GM19035 (cell line): ENCODE measurements at regions not wholly inside any gene's neighbourhood (a gene's known extent, or its start where the extent isn't known, plus 50 kb on each side); places are given as distances from the start of the nearest gene placed in this dataset.
"Not testable (repeated sequence)": the region's sequence is repeated elsewhere in the genome, so short reads cannot be mapped to it uniquely, and the experiment has no call there.

Experiments used
- ATAC-seq: cut with Tn5 transposase; IDR thresholded peaks from one replicate; pipeline ENCODE4 v1.9.1; 2021; ENCODE audit not compliant: unreplicated experiment

DNA sequence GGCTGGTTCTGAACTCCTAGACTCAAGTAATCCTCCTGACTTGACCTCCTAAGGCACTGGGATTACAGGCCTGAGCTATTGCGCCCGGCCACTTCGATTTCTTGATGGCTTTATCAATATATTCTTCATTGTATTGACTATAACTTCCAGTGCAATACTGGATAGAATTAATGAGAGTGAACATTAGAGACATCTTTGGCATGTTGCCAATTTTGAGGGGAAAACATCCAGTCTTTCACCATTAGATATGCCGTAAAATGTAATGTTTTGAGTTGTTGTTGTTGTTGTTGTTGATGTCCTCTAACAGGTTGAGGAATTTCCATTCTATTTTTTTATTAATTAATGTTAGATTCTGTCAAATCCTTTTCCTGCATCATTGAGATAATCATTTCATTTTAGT, 578.9 kb downstream of the ZWINT start:
- no peak for ATAC-seq

DNA sequence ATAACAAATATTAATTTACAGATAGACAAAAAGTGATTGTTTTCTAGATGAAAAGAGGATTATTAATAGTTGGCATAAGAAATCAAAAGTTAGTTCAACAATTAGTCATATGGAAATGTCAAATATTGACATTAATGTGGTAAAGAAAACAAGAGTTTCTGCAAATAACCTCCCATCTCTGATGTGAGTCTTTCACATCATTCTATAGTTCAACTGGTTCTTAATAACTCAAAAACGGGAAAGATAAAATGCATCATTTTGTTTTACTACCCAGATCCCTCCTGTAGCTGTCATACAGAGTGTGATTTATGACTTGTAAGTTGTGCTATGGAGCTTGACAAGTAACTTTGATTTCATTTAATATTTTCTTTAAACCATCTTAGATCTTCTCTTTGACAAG, 594.8 kb downstream of the ZWINT start:
- no peak for ATAC-seq

DNA sequence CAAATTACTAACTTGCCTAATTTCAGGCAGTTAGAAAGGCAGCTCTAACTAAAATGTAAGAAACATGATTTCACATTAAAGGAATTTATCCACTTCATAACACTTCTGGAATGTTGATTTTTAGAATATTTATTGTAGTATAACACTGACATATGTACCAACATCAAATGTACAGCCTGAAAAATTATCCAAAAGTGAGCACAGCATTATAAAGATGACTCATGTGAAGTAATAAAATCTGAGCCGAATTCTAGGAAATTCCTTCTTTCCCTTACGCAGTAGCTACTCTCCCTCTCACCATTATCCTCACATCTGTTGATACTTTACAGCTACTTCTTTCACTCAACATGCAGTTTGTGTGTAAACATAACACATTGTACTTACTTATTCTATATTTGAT, 610.6 kb downstream of the ZWINT start:
- no peak for ATAC-seq

DNA sequence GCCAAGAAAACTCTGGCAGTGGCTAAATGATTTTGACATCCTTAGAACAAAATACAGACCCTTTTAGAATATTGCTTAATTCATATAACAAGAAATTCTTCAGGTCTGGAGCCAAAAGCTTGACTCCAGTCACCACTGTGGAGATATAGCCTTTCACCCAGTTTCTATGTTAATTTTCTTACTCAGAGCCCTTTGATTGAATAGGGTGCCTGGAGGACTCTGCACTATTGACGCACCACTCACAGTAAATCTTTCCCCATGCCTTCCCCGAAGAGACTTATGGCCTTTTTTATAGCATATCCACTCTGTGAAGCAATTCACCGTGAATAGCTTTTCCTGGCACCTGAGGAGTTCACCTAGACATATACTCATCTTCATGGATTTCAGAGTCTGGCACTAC, 613.8 kb downstream of the ZWINT start:
- no peak for ATAC-seq

DNA sequence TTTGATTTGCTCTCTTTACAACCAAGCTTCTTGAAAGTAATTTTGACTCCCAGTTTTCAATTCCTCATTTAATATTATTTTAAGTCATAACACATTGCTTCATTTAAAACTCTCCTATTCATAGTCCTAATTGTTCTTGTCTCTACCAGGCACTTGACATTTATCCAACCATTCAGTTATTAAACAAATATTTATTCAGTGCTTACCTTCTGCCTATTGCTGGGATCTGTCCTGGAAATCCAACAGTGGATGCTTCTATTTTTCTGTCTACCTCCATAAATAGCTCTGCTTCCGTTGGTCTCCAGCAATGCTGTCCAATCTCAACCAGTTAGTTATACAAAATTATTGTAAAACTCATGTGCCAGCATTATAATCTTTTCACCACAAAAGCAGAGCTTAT, 615.1 kb downstream of the ZWINT start:
- ATAC-seq = no peak

DNA sequence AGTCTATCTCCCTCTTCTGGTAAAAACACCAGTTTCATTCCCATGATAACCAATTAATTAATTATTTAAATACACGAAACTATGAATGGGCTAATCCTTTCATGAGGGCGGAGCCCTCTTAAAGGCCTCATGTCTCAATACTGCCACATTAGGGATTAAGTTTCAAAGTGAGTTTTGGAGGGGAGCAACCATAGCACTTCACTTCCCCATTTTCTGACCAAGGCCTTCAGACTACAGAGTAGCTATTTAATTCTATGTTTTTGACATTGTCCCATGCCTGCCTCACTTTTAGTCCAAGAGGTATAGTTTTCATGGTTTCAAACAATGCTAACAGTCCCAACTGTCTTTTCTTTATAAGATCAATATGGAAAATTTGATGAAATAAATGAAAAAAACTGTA, 618.6 kb downstream of the ZWINT start:
- no peak for ATAC-seq

DNA sequence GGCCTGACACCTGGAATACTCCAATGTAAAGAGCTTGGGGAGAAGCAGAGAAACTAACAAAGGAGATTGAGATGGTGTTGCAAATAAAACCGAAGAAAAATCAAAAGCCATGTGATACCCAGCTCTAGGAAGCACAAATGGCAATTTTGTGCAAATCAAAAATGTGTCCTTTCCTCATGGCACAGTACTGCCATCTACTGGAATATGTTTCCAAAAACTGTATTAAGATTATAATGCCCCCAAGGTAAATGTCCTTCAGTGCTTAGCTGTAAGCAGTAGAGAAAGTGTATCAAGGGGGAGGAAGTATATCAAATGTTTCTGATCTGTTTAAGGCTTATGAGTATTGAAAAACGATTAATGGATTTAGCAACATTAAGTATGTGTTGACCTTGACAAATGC, 620.3 kb downstream of the ZWINT start:
- peak; percentile 76 for ATAC-seq

DNA sequence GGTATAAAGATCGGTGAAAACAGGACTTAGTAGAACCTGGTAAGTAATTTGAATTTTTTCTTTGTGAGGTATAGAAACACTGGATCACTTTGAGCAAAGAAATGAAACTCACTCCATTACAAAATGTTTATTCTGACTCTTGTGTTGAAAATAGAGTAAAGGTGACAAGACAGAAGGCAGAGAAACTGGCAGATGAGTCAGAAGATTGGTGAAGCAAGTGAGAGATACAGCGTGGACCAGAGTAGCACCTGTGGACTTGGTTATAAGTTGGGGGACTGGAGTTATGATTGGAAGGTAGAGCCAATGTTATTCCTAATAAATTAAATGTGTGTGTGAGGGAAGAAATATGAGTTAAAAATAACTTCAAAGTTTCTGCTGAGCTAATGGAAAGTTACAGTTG, 620.9 kb downstream of the ZWINT start:
- no peak for ATAC-seq

DNA sequence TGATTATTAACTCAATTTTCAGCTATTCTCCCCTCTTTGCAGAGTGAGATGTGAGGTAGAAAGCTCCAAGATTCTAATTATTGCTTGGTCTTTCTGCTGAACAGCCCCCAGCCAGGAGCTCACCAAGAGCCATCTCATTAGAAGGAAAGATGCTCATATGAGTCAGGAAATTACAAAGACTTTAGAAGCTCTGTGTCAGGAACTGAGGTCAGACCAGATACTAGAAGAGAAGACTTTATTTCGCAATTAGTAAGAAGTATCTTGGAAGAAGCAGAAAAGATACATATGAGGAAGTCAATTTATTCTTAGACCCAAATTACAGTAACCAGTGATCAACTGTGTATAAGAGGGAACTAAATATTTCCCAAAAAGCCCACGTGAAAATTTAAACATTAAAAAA, 626.9 kb downstream of the ZWINT start:
- no peak for ATAC-seq

DNA sequence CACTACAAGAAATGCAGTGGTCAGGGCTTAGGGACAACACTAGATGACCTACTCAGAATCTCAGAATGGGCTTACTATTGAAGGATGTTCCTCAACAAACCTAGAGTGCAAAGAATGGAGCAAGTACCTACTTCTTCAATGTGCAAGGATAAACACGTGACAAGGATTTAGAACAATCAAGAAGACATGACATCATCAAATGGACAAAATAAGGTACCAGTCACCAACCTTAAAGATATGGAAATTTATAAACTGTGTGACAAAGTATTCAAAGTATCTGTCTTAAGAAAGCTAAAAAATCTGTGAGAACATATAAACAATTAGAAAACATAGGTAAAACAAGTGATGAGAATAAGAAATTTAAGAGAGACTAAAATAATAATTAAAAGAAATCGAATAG, 656.1 kb downstream of the ZWINT start:
- ATAC-seq = no peak

DNA sequence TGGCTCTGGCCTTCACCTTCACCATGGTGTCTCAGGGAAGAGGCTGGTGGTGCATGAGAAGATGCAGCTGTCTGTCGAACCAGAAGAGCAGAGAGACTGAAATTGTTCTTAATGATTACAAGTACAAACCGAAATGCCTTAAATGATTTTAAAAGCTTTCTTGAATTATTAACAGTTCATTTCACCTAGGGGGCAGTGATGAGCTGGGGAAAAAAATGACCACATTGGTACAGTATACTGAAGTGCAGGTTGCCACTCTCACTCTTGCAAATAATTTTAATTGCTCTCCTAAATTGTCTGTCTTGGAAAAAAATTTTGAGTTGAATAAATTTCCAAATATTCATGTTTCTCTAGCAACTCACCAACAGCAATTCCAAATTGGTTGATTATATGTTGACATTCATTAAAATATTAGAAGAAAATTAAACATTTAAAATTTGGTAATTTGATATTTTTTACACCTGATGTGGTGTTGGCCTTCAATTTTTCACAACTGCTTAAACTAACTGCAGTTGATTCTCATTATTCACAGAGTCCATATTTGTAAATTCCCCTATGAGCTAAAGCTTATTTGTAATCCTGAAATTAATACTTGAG, 692.6 kb downstream of the ZWINT start:
- ATAC-seq = no peak

DNA sequence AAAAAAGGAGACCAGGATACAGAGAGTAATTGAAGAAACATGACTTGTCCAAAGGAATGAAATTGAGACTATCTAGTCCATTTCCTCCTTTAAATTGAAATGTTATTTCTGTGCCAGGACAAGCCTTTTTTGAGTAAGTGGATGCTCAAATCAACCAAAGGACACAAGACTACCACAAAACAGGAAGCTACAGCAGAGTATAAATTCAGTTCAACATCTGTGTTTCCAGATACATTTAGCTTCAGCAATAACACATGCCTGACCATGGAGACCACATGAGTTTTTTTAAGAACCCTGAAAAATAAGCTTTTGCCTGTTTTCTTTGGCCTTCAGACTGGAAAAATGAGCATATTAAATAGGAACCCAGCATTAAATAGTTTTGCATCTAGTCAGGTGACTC, 707.5 kb downstream of the ZWINT start:
- no peak for ATAC-seq

DNA sequence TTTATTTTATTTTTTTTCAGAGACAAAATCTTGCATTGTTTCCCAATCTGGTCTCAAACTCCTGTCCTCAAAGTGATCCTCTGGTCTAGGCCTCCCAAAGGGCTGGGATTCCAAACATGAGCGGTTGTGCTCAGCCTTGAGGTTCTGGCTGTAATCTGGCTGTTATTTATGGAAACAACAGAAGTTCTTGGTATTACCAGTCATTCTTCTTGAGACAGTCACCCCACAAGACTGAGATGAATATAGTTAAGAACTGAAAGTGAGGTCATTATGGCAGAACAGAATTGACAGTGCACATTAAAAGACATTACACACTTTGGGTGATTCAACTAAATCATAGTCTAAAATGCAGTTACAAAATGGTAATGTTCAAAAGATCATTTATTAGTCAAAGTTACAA, 719.5 kb downstream of the ZWINT start:
- no peak for ATAC-seq

DNA sequence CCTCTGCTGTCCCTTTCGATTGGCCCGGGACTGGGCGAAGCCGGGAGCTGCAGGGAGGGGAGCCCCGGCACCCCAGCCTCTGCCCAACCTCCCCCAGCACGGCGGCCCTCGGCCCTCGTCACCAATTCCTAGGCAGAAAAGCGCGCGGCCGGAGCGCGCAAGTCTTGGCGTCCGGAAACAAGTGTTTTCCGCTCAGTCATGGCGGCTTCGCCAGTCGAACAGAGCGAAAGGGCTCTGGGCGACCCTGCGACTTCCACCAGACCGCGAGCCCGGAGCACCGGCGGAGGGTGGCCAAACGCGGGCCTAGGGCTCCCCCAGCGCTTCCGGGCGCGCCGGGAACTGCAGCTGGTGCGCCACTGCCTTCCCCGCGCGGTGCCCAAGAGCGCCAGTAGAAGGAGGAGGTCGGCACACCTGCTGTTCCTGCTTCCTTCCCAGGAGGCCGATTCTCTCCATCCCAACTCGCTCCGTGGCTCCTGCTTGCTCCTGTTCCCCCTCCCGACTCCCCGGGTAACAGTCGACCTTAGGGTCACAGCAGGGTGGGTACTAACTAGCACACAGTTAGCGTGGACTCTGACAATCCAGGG, 729.9 kb downstream of the ZWINT start:
- peak; percentile 80 for ATAC-seq

DNA sequence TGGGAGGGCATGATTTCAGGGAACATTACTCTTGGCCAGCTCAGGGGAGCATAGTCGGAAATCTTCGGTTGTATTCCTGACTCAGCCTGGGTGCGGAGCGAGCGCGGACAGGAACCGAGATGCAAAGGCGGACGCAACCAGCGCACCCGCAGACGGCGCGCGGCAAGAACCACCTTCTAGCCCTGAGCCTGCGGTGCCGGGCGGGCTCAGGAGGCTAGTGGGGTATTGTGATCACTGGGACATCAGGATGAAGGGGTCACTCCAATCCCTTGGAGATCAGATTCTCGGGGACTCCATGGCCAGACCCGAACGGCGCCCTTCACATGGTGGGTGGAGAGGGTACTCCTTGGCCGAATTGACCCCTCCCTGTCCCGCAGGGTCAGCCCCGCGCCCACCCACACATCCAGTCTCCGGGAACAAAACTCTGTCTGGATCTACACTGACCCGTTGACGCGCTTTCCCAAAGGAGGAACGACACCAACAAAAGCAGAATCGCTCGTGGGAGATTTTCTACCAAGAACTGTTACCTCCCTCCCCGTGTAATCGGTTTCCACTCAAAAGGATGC, 730.5 kb downstream of the ZWINT start:
- ATAC-seq = no peak

DNA sequence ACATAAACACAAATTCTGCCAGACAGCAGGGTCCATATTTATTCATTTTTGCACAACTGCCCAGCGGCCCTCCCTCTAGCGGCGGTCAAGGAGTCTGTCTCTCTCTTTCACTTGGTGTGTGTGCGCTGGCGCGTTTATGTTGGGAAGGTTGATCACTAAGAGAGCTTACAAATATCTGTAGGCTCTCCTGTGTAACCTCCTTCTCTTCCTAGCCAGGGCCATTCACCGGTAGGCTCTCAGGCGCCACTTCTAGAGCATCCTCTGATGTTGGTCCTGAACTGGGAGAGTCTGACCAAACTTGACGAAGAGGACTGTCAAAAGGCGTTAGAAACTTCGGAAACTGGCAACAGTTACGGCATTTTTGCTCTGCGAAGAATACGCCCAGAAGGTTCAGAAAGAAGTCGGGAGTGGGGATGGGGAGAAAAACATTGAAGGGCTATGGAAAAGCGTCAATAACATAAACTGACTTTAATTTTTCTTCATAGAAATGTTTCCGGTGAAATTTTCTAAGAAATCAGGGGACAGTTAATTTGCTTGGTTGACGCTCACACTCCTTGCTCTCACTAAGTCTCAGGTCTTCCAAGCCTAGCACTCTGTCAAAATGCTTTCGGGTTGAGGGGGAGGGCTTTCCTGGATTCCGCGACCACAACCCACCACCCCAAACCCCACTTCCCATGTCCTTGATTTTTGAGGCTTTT, 731.1 kb downstream of the ZWINT start:
- no peak for ATAC-seq

DNA sequence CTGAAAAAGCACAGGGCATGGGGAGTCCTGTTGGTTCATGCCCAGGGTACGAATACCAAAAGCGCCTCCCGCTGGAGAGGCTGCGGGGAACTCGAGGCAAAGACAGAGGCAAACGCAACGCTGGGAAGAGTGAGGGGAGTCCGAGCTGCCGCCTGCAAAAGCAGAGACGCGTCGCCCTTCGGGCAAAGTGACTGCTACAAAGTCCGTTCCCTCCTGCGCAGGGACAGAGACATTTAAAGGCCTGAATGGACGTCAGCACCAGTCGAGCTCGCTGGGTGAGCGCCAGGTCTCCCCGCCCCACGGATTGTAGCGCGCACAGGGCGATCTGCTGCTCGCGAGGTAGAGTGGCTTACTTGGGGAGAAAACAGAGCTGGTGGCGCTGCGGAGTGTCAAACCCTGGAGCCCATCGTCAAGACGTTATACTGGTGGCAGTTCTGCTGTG, 732.8 kb downstream of the ZWINT start:
- ATAC-seq = no peak

DNA sequence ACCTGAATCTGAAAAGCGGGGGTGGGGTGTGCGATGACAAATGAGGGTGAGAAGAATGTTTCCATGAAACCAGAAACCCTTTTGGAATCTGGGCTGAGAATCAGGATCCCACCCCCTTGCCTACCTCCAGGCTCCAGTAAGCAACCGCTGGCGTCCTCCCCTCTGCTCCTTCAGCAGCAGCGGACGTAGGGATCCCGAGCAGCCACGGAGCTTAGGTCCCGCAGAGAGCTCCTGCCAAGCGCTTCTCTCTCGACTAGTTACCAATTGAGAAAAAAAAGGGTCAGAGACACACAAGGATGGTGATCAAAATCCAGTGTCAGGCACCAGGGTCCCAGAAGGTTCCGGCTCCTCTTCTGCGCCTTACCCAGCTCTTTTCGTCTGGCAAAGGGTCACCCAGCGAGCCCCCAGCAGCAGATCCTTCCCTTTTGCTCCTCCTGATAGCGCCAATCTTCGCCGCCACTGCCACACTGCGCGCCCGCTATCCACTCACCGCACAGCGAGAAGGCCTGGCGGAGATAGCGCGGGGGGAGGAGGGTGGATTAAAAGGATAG, 733.5 kb downstream of the ZWINT start:
- no peak for ATAC-seq

DNA sequence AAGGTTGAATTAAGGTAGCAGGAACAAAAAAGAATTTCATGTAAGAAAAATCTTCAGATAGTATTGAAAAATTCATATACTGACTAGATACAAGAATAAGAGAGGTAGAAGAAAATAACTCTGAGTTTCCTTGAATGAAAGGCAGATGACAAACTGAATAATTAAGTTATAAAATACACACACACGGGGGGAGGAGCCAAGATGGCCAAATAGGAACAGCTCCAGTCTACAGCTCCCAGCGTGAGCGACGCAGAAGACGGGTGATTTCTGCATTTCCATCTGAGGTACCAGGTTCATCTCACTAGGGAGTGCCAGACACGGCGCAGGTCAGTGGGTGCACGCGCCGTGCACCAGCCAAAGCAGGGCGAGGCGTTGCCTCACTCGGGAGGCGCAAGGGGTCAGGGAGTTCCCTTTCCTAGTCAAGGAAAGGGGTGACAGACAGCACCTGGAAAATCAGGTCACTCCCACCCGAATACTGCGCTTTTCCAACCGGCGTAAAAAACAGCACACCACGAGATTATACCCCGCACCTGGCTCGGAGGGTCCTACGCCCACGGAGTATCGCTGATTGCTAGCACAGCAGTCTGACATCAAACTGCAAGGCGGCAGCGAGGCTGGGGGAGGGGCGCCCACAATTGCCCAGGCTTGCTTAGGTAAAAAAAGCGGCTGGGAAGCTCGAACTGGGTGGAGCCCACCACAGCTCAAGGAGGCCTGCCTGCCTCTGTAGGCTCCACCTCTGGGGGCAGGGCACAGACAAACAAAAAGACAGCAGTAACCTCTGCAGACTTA, 759.2 kb downstream of the ZWINT start:
- not testable (repeated sequence) for ATAC-seq

DNA sequence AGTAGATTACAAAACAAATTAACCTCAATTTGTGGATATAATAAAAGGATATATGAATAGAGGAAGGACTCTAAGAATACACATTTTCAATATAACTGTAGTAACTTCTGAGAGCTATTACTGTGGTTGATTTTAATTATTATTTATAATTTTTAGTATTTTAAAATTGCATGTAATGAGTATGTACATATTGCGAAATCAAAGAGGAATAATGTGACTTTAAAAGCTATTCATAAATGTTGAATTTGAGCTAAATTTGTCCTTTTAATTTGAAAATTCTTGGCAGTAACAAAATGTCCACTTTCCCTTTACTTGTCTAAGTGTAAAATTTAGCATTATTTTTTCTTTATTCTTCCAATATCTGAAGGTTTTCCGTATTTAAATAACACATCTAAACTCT, 750.6 kb upstream of the PCDH15 start:
- no peak for ATAC-seq

DNA sequence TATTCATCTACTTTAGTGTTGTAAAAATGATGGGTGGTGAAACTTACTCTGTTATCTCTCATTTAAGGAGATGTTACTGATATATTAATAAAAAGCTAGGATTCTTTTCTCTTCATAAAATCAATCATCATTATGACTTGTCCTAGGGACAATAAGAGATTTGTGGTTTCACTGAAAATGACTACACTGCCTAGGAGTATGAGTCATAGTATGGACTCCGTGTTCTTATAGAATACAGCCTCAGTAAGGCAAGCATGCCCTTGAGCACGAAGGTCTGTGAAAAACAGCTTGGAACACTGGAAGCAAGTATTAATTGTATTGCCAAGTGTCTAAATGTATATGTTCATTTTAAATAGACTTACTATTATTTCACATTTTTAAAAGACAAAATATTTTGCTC, 749.2 kb upstream of the PCDH15 start:
- ATAC-seq = no peak
